ENCODE measurements at regions not wholly inside any gene's neighbourhood (a gene's known extent, or its start where the extent isn't known, plus 50 kb on each side); places are given as distances from the start of the nearest gene placed in this dataset.

- TF ChIP-seq POLR2A (IDR thresholded peaks at IDR 0.05) (no peak), CTCF (IDR thresholded peaks at IDR 0.05) (no peak)
These were observed 449.4 kb downstream of the TCERG1L start for GRCh38 chr10:130862122-130862521.

Data from ovary (tissue), 3 donors.